GM12878 (cell line): ENCODE measurements at regions not wholly inside any gene's neighbourhood (a gene's known extent, or its start where the extent isn't known, plus 50 kb on each side); places are given as distances from the start of the nearest gene placed in this dataset.

ENCODE experiments used
- ATAC-seq: fragments of 200-7000 bp; cut with Tn5 transposase; 3 replicates; pipeline ENCODE4 v1.9.1; 2020; ENCODE audit warnings: mild to moderate bottlenecking, moderate library complexity
- BruUV-seq: library from RNA; stranded (reverse); fragments of 400-500 nt; replicated peaks from 2 replicates; lab custom pipeline; 2021; lab: Mats Ljungman, UMichigan
- CTCF ChIA-PET: fragments of 300-600 bp; sonication (Branson Sonifier 250); formaldehyde crosslinking; extraction: SDS; loops from one replicate; lab custom pipeline; 2021; ENCODE audit warnings: inconsistent platforms; lab: Yijun Ruan, JAX
- POLR2A ChIA-PET: fragments of 350-600 bp; formaldehyde crosslinking; extraction: SDS; loops from one replicate; lab custom pipeline; 2021; ENCODE audit warnings: inconsistent platforms; lab: Charles Lee
- RAD21 ChIA-PET: fragments of 300-600 bp; sonication (Branson Sonifier 250); formaldehyde crosslinking; loops from one replicate; lab custom pipeline; 2023; ENCODE audit warnings: antibody characterized with exemption; ENCODE audit not compliant: unreplicated experiment; lab: Charles Lee
- SMC1A ChIA-PET: fragments of 300-600 bp; sonication (Branson Sonifier 250); formaldehyde crosslinking; loops from one replicate; lab custom pipeline; 2023; ENCODE audit not compliant: unreplicated experiment, uncharacterized antibody; lab: Charles Lee
- DNase-seq: peaks from one replicate; pipeline ENCODE4 v3.0.0-alpha.2; 2011; ENCODE audit warnings: low read depth, low spot score
- FAIRE-seq: peaks from 3 replicates; lab custom pipeline; 2011; peaks lifted over from hg19 to GRCh38; lab: Jason Lieb, UNC
- H2AFZ ChIP-seq: 2 replicates; pipeline ENCODE4 v1.6.0; 2011; ENCODE audit warnings: low read depth, low read length, control low read depth; ENCODE audit not compliant: control insufficient read depth
- H3K27ac ChIP-seq: 2 replicates; pipeline ENCODE4 v1.5.1; 2011; ENCODE audit warnings: control low read depth; ENCODE audit not compliant: control insufficient read depth, insufficient read depth
- H3K27me3 ChIP-seq, 2 experiments: replicated peaks in 1 of 2; 2 replicates each; pipeline versions ENCODE4 v1.6.0 to v1.6.1; 2011; ENCODE audit warnings: low read length in 1 of 2; ENCODE audit not compliant: control insufficient read depth in 2 of 2, insufficient read depth in 2 of 2
- H3K36me3 ChIP-seq, 2 experiments: 2 replicates each; pipeline ENCODE4 v1.5.1; 2011; ENCODE audit warnings: low read length in 1 of 2; ENCODE audit not compliant: control insufficient read depth in 2 of 2, insufficient read depth in 2 of 2
- H3K4me1 ChIP-seq: 2 replicates; pipeline ENCODE4 v1.6.1; 2011; ENCODE audit warnings: mild to moderate bottlenecking, low read length, moderate library complexity, mixed read lengths; ENCODE audit not compliant: control insufficient read depth, insufficient read depth
- H3K4me2 ChIP-seq: 2 replicates; pipeline ENCODE4 v1.6.0; 2011; ENCODE audit warnings: control low read depth; ENCODE audit not compliant: control insufficient read depth, insufficient read depth
- H3K4me3 ChIP-seq: fragments of 200-600 bp; sonication (generic); 2 replicates; pipeline ENCODE4 v1.5.1; 2016
- H3K79me2 ChIP-seq: 2 replicates; pipeline ENCODE4 v1.6.0; 2011; ENCODE audit warnings: low read length; ENCODE audit not compliant: control insufficient read depth, insufficient read depth
- H3K9ac ChIP-seq: 2 replicates; pipeline ENCODE4 v1.8.0; 2011; ENCODE audit warnings: low read length, control low read depth, mixed read lengths; ENCODE audit not compliant: control insufficient read depth, insufficient read depth
- H3K9me3 ChIP-seq: replicated peaks from 3 replicates; pipeline ENCODE4 v1.5.1; 2011; ENCODE audit warnings: mild to moderate bottlenecking, low read length; ENCODE audit not compliant: control insufficient read depth, insufficient read depth
- H4K20me1 ChIP-seq: 2 replicates; pipeline ENCODE4 v1.6.0; 2011; ENCODE audit not compliant: control insufficient read depth, insufficient read depth
- BCL3 ChIP-seq: IDR thresholded peaks from 2 replicates; pipeline ENCODE4 v1.6.1; 2011; ENCODE audit warnings: borderline replicate concordance, low read depth, mild to moderate bottlenecking, moderate library complexity, low read length; ENCODE audit not compliant: insufficient read depth, poor library complexity, severe bottlenecking
- PAX5 ChIP-seq: IDR thresholded peaks from 2 replicates; pipeline ENCODE4 v1.6.1; 2011; ENCODE audit warnings: low read depth, low read length, borderline replicate concordance
- POLR2A ChIP-seq: IDR thresholded peaks from 2 replicates; pipeline ENCODE4 v1.6.1; 2011; ENCODE audit warnings: low read depth, mild to moderate bottlenecking, low read length
- POU2F2 ChIP-seq: IDR thresholded peaks from 3 replicates; pipeline ENCODE4 v1.6.1; 2011; ENCODE audit warnings: low read depth, mild to moderate bottlenecking, low read length, borderline replicate concordance
- RBBP5 ChIP-seq: fragments of 200-600 bp; sonication (generic); conservative IDR thresholded peaks from 2 replicates; pipeline ENCODE4 v1.6.1; 2016
- SMAD5 ChIP-seq: IDR thresholded peaks from 2 replicates; pipeline ENCODE4 v1.6.1; 2016; ENCODE audit warnings: antibody characterized with exemption, low read depth
- ZBTB33 ChIP-seq: fragments of 450-650 bp; IDR thresholded peaks from 2 replicates; pipeline ENCODE4 v1.6.1; 2017; ENCODE audit warnings: mild to moderate bottlenecking
- in situ Hi-C: fragments of 300-500 bp; cut with MboI; formaldehyde crosslinking; loops from 9 replicates; pipeline ENCODE4 v1.14.3; 2018; ENCODE audit warnings: mixed read lengths
- intact Hi-C: fragments of 100-400 bp; cut with micrococcal nuclease; formaldehyde crosslinking; loops from one replicate; pipeline ENCODE4 v1.14.2; 2022; ENCODE audit not compliant: unreplicated experiment

GRCh38 chr2:22518641-22519040 is 866.3 kb upstream of the KLHL29 start:
- TF ChIP-seq PAX5 = no peak
- no peak for TF ChIP-seq SMAD5
- TF ChIP-seq POLR2A = no peak
- TF ChIP-seq POU2F2 = no peak
- TF ChIP-seq BCL3 = no peak
- TF ChIP-seq ZBTB33 = no peak
- no peak for TF ChIP-seq RBBP5
- TF ChIP-seq, all 136 proteins: peak for 0
- Histone ChIP-seq H3K4me3 (no peak overlapping the region), H3K4me1 (no peaks in the 10 kb centered on the region), H3K9ac (no peak overlapping the region), H2AFZ (no peak overlapping the region), H3K27ac (no peak overlapping the region), H3K36me3 (no peaks in the 10 kb centered on the region), H3K79me2 (no peaks in the 10 kb centered on the region), H3K4me2 (no peak overlapping the region), H3K9me3 (no peaks in the 10 kb centered on the region), H4K20me1 (no peaks in the 10 kb centered on the region), H3K27me3 (no peaks in the 10 kb centered on the region)
- no TSS peak for BruUV-seq
- intact Hi-C loops = no loop called here
- POLR2A ChIA-PET = no interaction called here
- CTCF ChIA-PET = no interaction called here
- RAD21 ChIA-PET = no interaction called here
- ATAC-seq (no peak), DNase-seq (no peak), FAIRE-seq (no peak)
- SMC1A ChIA-PET = no interaction called here
- in situ Hi-C loops = no loop called here
